Ovary (tissue), 3 donors: ENCODE measurements at regions not wholly inside any gene's neighbourhood (a gene's known extent, or its start where the extent isn't known, plus 50 kb on each side); places are given as distances from the start of the nearest gene placed in this dataset.

Experiments
- CTCF ChIP-seq, 3 donors: fragments of 450-650 bp in 2 of 3; fragments of 200-600 bp in 1 of 3; IDR thresholded peaks; one replicate each; pipeline versions ENCODE4 v1.5.1 to v1.8.0; 2016 to 2022; ENCODE audit warnings: antibody characterized with exemption in 3 of 3, mild to moderate bottlenecking in 1 of 3
- EP300 ChIP-seq: sonication (generic); formaldehyde crosslinking; IDR thresholded peaks from one replicate; pipeline ENCODE4 v1.6.1; 2017; ENCODE audit warnings: antibody characterized with exemption
- donor health status: DM: no; HTN: no; CAD: no.

- TF ChIP-seq CTCF (IDR thresholded peaks at IDR 0.05) (no peak), EP300 (no peak)
Observed at GRCh38 chr6:48057601-48058000, 53.4 kb downstream of the PTCHD4 start.
